DOHH2 (cell line): ENCODE measurements at regions not wholly inside any gene's neighbourhood (a gene's known extent, or its start where the extent isn't known, plus 50 kb on each side); places are given as distances from the start of the nearest gene placed in this dataset.

ENCODE experiments used
- H3F3A ChIP-seq: fragments of 200-600 bp; sonication (generic), shearing (Covaris generic); 2 replicates; pipeline ENCODE4 v1.6.0; 2016; ENCODE audit warnings: antibody characterized with exemption, mild to moderate bottlenecking; ENCODE audit not compliant: control insufficient read depth, insufficient read depth
- H3K27ac ChIP-seq: fragments of 200-600 bp; sonication (generic); 2 replicates; pipeline ENCODE4 v1.5.1; 2014; ENCODE audit warnings: low read depth, mild to moderate bottlenecking, low read length, moderate library complexity
- H3K27me3 ChIP-seq: fragments of 200-600 bp; sonication (generic); 2 replicates; pipeline ENCODE4 v1.6.1; 2014; ENCODE audit warnings: mild to moderate bottlenecking, low read length, mixed read lengths; ENCODE audit not compliant: control insufficient read depth
- H3K36me3 ChIP-seq: fragments of 200-600 bp; sonication (generic); 2 replicates; pipeline ENCODE4 v1.6.1; 2014; ENCODE audit warnings: mild to moderate bottlenecking, low read length, moderate library complexity, mixed read lengths; ENCODE audit not compliant: control insufficient read depth
- H3K4me1 ChIP-seq: fragments of 200-600 bp; sonication (generic); 2 replicates; pipeline ENCODE4 v1.6.1; 2014; ENCODE audit warnings: mild to moderate bottlenecking, low read length, mixed read lengths; ENCODE audit not compliant: control insufficient read depth
- H3K4me2 ChIP-seq: fragments of 200-600 bp; sonication (generic); 2 replicates; pipeline ENCODE4 v1.6.0; 2014; ENCODE audit warnings: mild to moderate bottlenecking, low read length, moderate library complexity
- H3K4me3 ChIP-seq: fragments of 200-600 bp; sonication (generic); 2 replicates; pipeline ENCODE4 v1.5.1; 2014; ENCODE audit warnings: mild to moderate bottlenecking, low read length, mixed read lengths
- H3K79me2 ChIP-seq: fragments of 200-600 bp; sonication (generic); 2 replicates; pipeline ENCODE4 v1.6.1; 2014; ENCODE audit warnings: mild to moderate bottlenecking, low read length, mixed read lengths; ENCODE audit not compliant: control insufficient read depth
- H3K9me2 ChIP-seq: fragments of 200-600 bp; sonication (generic); replicated peaks from 2 replicates; pipeline ENCODE4 v1.6.1; 2014; ENCODE audit warnings: mild to moderate bottlenecking, low read length, mixed read lengths; ENCODE audit not compliant: control insufficient read depth
- H3K9me3 ChIP-seq: fragments of 200-600 bp; sonication (generic); 2 replicates; pipeline ENCODE4 v1.6.1; 2014; ENCODE audit warnings: antibody characterized with exemption, low read length, mixed read lengths; ENCODE audit not compliant: control insufficient read depth, insufficient read depth
- H4K20me1 ChIP-seq: fragments of 200-600 bp; sonication (generic); 2 replicates; pipeline ENCODE4 v1.6.0; 2014; ENCODE audit warnings: low read depth, mild to moderate bottlenecking, antibody characterized with exemption, low read length, moderate library complexity; ENCODE audit not compliant: control insufficient read depth, insufficient read depth
- EZH2phosphoT487 ChIP-seq: fragments of 200-600 bp; sonication (generic); IDR thresholded peaks from 2 replicates; pipeline ENCODE4 v1.6.1; 2017; ENCODE audit warnings: borderline replicate concordance, mild to moderate bottlenecking, antibody characterized with exemption, low read length, moderate library complexity, mixed read lengths
- TF ChIP-seq, protein P1 (sequence below): fragments of 200-600 bp; sonication (generic); IDR thresholded peaks from one replicate; pipeline ENCODE4 v1.5.1; 2014; ENCODE audit warnings: antibody characterized with exemption, mild to moderate bottlenecking, low read depth, low read length; ENCODE audit not compliant: poor library complexity, severe bottlenecking

DNA sequence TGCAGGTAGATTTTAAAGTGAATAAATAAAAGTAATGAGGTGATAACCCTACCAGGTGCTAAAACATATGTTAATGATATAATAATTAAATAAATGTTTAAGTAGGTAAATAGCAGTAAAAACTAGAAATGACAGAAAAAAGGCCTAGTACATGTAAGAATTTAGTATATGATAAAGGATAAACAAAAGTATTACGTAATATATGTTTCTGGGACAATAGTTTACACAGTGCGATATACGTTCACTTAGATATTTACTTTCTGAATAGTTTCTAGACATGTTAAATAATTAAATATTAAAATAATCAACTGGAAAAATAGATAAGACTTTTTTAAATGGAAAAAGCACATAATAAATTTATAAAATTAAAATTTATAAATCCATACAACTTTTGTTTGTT lies 340.9 kb downstream of the LIG4 start:
- no peaks in the 10 kb centered on the region for H3K9me2 ChIP-seq
- TF ChIP-seq, protein P1, sequence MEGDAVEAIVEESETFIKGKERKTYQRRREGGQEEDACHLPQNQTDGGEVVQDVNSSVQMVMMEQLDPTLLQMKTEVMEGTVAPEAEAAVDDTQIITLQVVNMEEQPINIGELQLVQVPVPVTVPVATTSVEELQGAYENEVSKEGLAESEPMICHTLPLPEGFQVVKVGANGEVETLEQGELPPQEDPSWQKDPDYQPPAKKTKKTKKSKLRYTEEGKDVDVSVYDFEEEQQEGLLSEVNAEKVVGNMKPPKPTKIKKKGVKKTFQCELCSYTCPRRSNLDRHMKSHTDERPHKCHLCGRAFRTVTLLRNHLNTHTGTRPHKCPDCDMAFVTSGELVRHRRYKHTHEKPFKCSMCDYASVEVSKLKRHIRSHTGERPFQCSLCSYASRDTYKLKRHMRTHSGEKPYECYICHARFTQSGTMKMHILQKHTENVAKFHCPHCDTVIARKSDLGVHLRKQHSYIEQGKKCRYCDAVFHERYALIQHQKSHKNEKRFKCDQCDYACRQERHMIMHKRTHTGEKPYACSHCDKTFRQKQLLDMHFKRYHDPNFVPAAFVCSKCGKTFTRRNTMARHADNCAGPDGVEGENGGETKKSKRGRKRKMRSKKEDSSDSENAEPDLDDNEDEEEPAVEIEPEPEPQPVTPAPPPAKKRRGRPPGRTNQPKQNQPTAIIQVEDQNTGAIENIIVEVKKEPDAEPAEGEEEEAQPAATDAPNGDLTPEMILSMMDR, result no peak
- TF ChIP-seq EZH2phosphoT487, result no peak
- H4K20me1 ChIP-seq, result no peaks in the 10 kb centered on the region
- H3K4me3 ChIP-seq, result no peak overlapping the region
- no peak overlapping the region for H3K27ac ChIP-seq
- H3F3A ChIP-seq, result no peaks in the 10 kb centered on the region
- no peaks in the 10 kb centered on the region for H3K4me1 ChIP-seq
- no peaks in the 10 kb centered on the region for H3K27me3 ChIP-seq
- H3K79me2 ChIP-seq, result no peaks in the 10 kb centered on the region
- no peaks in the 10 kb centered on the region for H3K9me3 ChIP-seq
- H3K36me3 ChIP-seq, result no peaks in the 10 kb centered on the region
- no peak overlapping the region for H3K4me2 ChIP-seq

DNA sequence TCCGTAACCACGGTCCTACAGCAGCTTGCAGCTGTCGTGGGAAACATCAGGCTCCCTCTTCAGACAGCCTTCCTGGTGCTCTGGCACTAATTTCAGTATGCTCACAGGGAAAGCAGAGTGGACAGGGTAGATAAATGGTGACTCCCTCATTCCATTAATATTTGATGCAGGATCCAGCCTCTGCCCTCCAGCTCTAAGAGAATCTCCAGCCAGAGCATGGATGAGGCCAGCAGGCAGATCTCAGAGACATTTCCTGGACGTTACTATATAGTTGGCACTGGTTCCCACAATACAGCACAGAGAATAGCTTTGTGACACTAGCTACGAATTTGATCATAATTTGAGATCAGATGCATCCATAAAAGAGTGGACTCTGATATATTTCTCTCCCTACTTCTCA lies 341.4 kb downstream of the LIG4 start:
- no peaks in the 10 kb centered on the region for H3K79me2 ChIP-seq
- H3K9me3 ChIP-seq, result no peaks in the 10 kb centered on the region
- TF ChIP-seq, protein P1, result no peak
- no peak for TF ChIP-seq EZH2phosphoT487
- H3K27me3 ChIP-seq, result no peaks in the 10 kb centered on the region
- no peak overlapping the region for H3K27ac ChIP-seq
- H3K9me2 ChIP-seq, result no peaks in the 10 kb centered on the region
- H3F3A ChIP-seq, result no peaks in the 10 kb centered on the region
- no peak overlapping the region for H3K4me2 ChIP-seq
- H3K4me1 ChIP-seq, result no peaks in the 10 kb centered on the region
- H3K36me3 ChIP-seq, result no peaks in the 10 kb centered on the region
- no peaks in the 10 kb centered on the region for H4K20me1 ChIP-seq
- H3K4me3 ChIP-seq, result no peak overlapping the region

GRCh38 chr13:107870400-107870799 lies 344.9 kb downstream of the LIG4 start:
- Histone ChIP-seq H3K36me3 (no peaks in the 10 kb centered on the region), H3K4me1 (no peaks in the 10 kb centered on the region), H3K27ac (no peak overlapping the region), H3F3A (no peaks in the 10 kb centered on the region), H3K4me3 (no peak overlapping the region), H3K27me3 (no peaks in the 10 kb centered on the region), H3K9me3 (peaks cover 4% of the 10 kb centered on the region; the same call in 1 of the 2 replicates), H4K20me1 (no peaks in the 10 kb centered on the region), H3K4me2 (no peak overlapping the region), H3K9me2 (no peaks in the 10 kb centered on the region), H3K79me2 (no peaks in the 10 kb centered on the region)
- TF ChIP-seq, protein P1, result no peak
- no peak for TF ChIP-seq EZH2phosphoT487
